ENCODE measurements at regions not wholly inside any gene's neighbourhood (a gene's known extent, or its start where the extent isn't known, plus 50 kb on each side); places are given as distances from the start of the nearest gene placed in this dataset.
"Not testable (repeated sequence)": the region's sequence is repeated elsewhere in the genome, so short reads cannot be mapped to it uniquely, and the experiment has no call there.

- intact Hi-C loops (cut with micrococcal nuclease): not testable (repeated sequence)
Measured at GRCh38 chr4:3956165-3956867, 190.1 kb downstream of the ADRA2C start.

GRCh38 chr4:3961091-3961672 is 195.0 kb downstream of the ADRA2C start:
- H3K4me3 ChIP-seq (ENCODE audit: low read length); H3K4me1 ChIP-seq (ENCODE audit: control insufficient read depth, insufficient read depth, low read length); H3K36me3 Mint-ChIP-seq; DNase-seq; intact Hi-C loops (cut with micrococcal nuclease); H3K9me3 Mint-ChIP-seq; H3K27me3 ChIP-seq (ENCODE audit: control insufficient read depth, insufficient read depth, low read length); H3K27ac ChIP-seq (ENCODE audit: low read length); H3K9me3 ChIP-seq (ENCODE audit: control insufficient read depth, insufficient read depth, low read length); H3K4me3 Mint-ChIP-seq; H3K4me1 Mint-ChIP-seq; H3K27me3 Mint-ChIP-seq (ENCODE audit: low read depth in 2 of 2); H3K36me3 ChIP-seq (ENCODE audit: control insufficient read depth, insufficient read depth, low read length); ATAC-seq; H3K27ac Mint-ChIP-seq: not testable (repeated sequence)
- WGBS (ENCODE audit: insufficient coverage): 82% methylated on average over 6 of the region's 10 CpGs

More at GRCh38 chr4:3956165-3956867, 190.1 kb downstream of the ADRA2C start:
- Mint-ChIP-seq H3K27ac (peak overlapping the region; percentile 89 to 97), H3K4me3 (peak overlapping the region; percentile 89), H3K4me1 (peaks cover 0 to 12% of the 10 kb centered on the region in 2 donors)
- Histone ChIP-seq H3K27ac (ENCODE audit: low read length) (peak overlapping the region; percentile 95), H3K4me3 (ENCODE audit: low read length) (peak overlapping the region; percentile 66)
- DNase-seq; H3K36me3 ChIP-seq (ENCODE audit: control insufficient read depth, insufficient read depth, low read length); ATAC-seq; H3K9me3 ChIP-seq (ENCODE audit: control insufficient read depth, insufficient read depth, low read length); H3K36me3 Mint-ChIP-seq; H3K9me3 Mint-ChIP-seq; H3K27me3 Mint-ChIP-seq (ENCODE audit: low read depth in 2 of 2); H3K27me3 ChIP-seq (ENCODE audit: control insufficient read depth, insufficient read depth, low read length); H3K4me1 ChIP-seq (ENCODE audit: control insufficient read depth, insufficient read depth, low read length): not testable (repeated sequence)
- 6% methylated on average over 36 of the region's 38 CpGs for WGBS (ENCODE audit: insufficient coverage)

- H3K27me3 Mint-ChIP-seq (ENCODE audit: low read depth in 2 of 2); H3K27ac Mint-ChIP-seq; H3K27me3 ChIP-seq (ENCODE audit: control insufficient read depth, insufficient read depth, low read length); H3K9me3 ChIP-seq (ENCODE audit: control insufficient read depth, insufficient read depth, low read length); intact Hi-C loops (cut with micrococcal nuclease); H3K4me1 ChIP-seq (ENCODE audit: control insufficient read depth, insufficient read depth, low read length); H3K4me1 Mint-ChIP-seq; H3K36me3 Mint-ChIP-seq; H3K4me3 Mint-ChIP-seq; H3K36me3 ChIP-seq (ENCODE audit: control insufficient read depth, insufficient read depth, low read length); DNase-seq; H3K9me3 Mint-ChIP-seq; ATAC-seq; H3K27ac ChIP-seq (ENCODE audit: low read length); H3K4me3 ChIP-seq (ENCODE audit: low read length): not testable (repeated sequence)
- WGBS (ENCODE audit: insufficient coverage): 88% methylated on average over 24 of the region's 24 CpGs
Measured at GRCh38 chr4:3964572-3965278, 198.5 kb downstream of the ADRA2C start.

GRCh38 chr4:3967204-3967603 is 201.0 kb downstream of the ADRA2C start:
- H3K9me3 ChIP-seq (ENCODE audit: control insufficient read depth, insufficient read depth, low read length); H3K27me3 ChIP-seq (ENCODE audit: control insufficient read depth, insufficient read depth, low read length); H3K27ac ChIP-seq (ENCODE audit: low read length); intact Hi-C loops (cut with micrococcal nuclease); H3K4me3 ChIP-seq (ENCODE audit: low read length); H3K27ac Mint-ChIP-seq; H3K36me3 ChIP-seq (ENCODE audit: control insufficient read depth, insufficient read depth, low read length); H3K9me3 Mint-ChIP-seq; H3K27me3 Mint-ChIP-seq (ENCODE audit: low read depth in 2 of 2); H3K36me3 Mint-ChIP-seq; H3K4me3 Mint-ChIP-seq; ATAC-seq; H3K4me1 ChIP-seq (ENCODE audit: control insufficient read depth, insufficient read depth, low read length); DNase-seq; H3K4me1 Mint-ChIP-seq: not testable (repeated sequence)
- 61% methylated on average over 11 of the region's 14 CpGs for WGBS (ENCODE audit: insufficient coverage)

- DNase-seq; ATAC-seq; H3K4me1 ChIP-seq (ENCODE audit: control insufficient read depth, insufficient read depth, low read length); H3K4me3 ChIP-seq (ENCODE audit: low read length); H3K9me3 ChIP-seq (ENCODE audit: control insufficient read depth, insufficient read depth, low read length); intact Hi-C loops (cut with micrococcal nuclease); H3K27ac Mint-ChIP-seq; H3K4me3 Mint-ChIP-seq; H3K27ac ChIP-seq (ENCODE audit: low read length); H3K36me3 Mint-ChIP-seq; H3K27me3 ChIP-seq (ENCODE audit: control insufficient read depth, insufficient read depth, low read length); H3K9me3 Mint-ChIP-seq; H3K4me1 Mint-ChIP-seq; H3K36me3 ChIP-seq (ENCODE audit: control insufficient read depth, insufficient read depth, low read length): not testable (repeated sequence)
- H3K27me3 Mint-ChIP-seq (ENCODE audit: low read depth in 2 of 2): peaks cover 15 to 34% of the 10 kb centered on the region in 2 donors
- WGBS (ENCODE audit: insufficient coverage): 32% methylated on average over 2 of the region's 2 CpGs
Measured at GRCh38 chr4:3972626-3973025, 206.4 kb downstream of the ADRA2C start.

- ATAC-seq: not testable (repeated sequence)
Measured at GRCh38 chr4:3973581-3974200, 207.5 kb downstream of the ADRA2C start.

GRCh38 chr4:3983518-3984125 is 217.4 kb downstream of the ADRA2C start:
- not testable (repeated sequence) for H3K4me3 Mint-ChIP-seq; H3K36me3 ChIP-seq (ENCODE audit: control insufficient read depth, insufficient read depth, low read length); H3K9me3 Mint-ChIP-seq; H3K9me3 ChIP-seq (ENCODE audit: control insufficient read depth, insufficient read depth, low read length); H3K4me1 ChIP-seq (ENCODE audit: control insufficient read depth, insufficient read depth, low read length); H3K27ac Mint-ChIP-seq; ATAC-seq; H3K36me3 Mint-ChIP-seq; H3K27ac ChIP-seq (ENCODE audit: low read length); H3K4me1 Mint-ChIP-seq; DNase-seq; H3K27me3 ChIP-seq (ENCODE audit: control insufficient read depth, insufficient read depth, low read length); H3K4me3 ChIP-seq (ENCODE audit: low read length)
- 67% methylated on average over 5 of the region's 6 CpGs for WGBS (ENCODE audit: insufficient coverage)
- peaks cover 13 to 17% of the 10 kb centered on the region in 2 donors for H3K27me3 Mint-ChIP-seq (ENCODE audit: low read depth in 2 of 2)
- intact Hi-C loops (cut with micrococcal nuclease): loop anchor here (10.0 kb wide), 1 partner anchor 121 kb away; no protein-coding TSS in a partner anchor

More at GRCh38 chr4:3973581-3974200, 207.5 kb downstream of the ADRA2C start:
- WGBS (ENCODE audit: insufficient coverage): 67% methylated on average over 16 of the region's 18 CpGs
- intact Hi-C loops (cut with micrococcal nuclease); H3K4me1 ChIP-seq (ENCODE audit: control insufficient read depth, insufficient read depth, low read length); H3K4me1 Mint-ChIP-seq; H3K9me3 Mint-ChIP-seq; DNase-seq; H3K27ac Mint-ChIP-seq; H3K36me3 ChIP-seq (ENCODE audit: control insufficient read depth, insufficient read depth, low read length); H3K9me3 ChIP-seq (ENCODE audit: control insufficient read depth, insufficient read depth, low read length); H3K27ac ChIP-seq (ENCODE audit: low read length); H3K27me3 ChIP-seq (ENCODE audit: control insufficient read depth, insufficient read depth, low read length); H3K4me3 ChIP-seq (ENCODE audit: low read length); H3K36me3 Mint-ChIP-seq; H3K4me3 Mint-ChIP-seq: not testable (repeated sequence)
- H3K27me3 Mint-ChIP-seq (ENCODE audit: low read depth in 2 of 2): peaks cover 15 to 33% of the 10 kb centered on the region in 2 donors
